ENCODE measurements at regions not wholly inside any gene's neighbourhood (a gene's known extent, or its start where the extent isn't known, plus 50 kb on each side); places are given as distances from the start of the nearest gene placed in this dataset.

GRCh38 chrX:39465467-39465866 is 632.3 kb downstream of the BCOR start:
- TF ChIP-seq, protein P1, sequence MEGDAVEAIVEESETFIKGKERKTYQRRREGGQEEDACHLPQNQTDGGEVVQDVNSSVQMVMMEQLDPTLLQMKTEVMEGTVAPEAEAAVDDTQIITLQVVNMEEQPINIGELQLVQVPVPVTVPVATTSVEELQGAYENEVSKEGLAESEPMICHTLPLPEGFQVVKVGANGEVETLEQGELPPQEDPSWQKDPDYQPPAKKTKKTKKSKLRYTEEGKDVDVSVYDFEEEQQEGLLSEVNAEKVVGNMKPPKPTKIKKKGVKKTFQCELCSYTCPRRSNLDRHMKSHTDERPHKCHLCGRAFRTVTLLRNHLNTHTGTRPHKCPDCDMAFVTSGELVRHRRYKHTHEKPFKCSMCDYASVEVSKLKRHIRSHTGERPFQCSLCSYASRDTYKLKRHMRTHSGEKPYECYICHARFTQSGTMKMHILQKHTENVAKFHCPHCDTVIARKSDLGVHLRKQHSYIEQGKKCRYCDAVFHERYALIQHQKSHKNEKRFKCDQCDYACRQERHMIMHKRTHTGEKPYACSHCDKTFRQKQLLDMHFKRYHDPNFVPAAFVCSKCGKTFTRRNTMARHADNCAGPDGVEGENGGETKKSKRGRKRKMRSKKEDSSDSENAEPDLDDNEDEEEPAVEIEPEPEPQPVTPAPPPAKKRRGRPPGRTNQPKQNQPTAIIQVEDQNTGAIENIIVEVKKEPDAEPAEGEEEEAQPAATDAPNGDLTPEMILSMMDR (IDR thresholded peaks at IDR 0.05; ENCODE audit: low read depth, low read length, poor library complexity, severe bottlenecking), result no peak
- no peak for TF ChIP-seq EZH2phosphoT487 (IDR thresholded peaks at IDR 0.05; ENCODE audit: borderline replicate concordance, low read length)
- Histone ChIP-seq H3K4me1 (ENCODE audit: control insufficient read depth, low read length) (no peaks in the 10 kb centered on the region), H3K9me2 (replicated peaks; ENCODE audit: control insufficient read depth, low read length) (no peaks in the 10 kb centered on the region), H3K27me3 (ENCODE audit: control insufficient read depth, low read length) (no peaks in the 10 kb centered on the region), H3K4me3 (ENCODE audit: low read length) (no peak overlapping the region), H4K20me1 (ENCODE audit: control insufficient read depth, insufficient read depth, low read depth, low read length) (no peaks in the 10 kb centered on the region), H3K9me3 (ENCODE audit: control insufficient read depth, insufficient read depth, low read length) (no peaks in the 10 kb centered on the region), H3K36me3 (ENCODE audit: control insufficient read depth, low read length) (no peaks in the 10 kb centered on the region), H3K79me2 (ENCODE audit: control insufficient read depth, low read length) (no peaks in the 10 kb centered on the region), H3K4me2 (ENCODE audit: low read length) (no peak overlapping the region), H3F3A (ENCODE audit: control insufficient read depth, insufficient read depth) (no peaks in the 10 kb centered on the region), H3K27ac (ENCODE audit: low read depth, low read length) (no peak overlapping the region)

GRCh38 chrX:39465906-39466305 is 631.9 kb downstream of the BCOR start:
- no peaks in the 10 kb centered on the region for H3K36me3 ChIP-seq (ENCODE audit: control insufficient read depth, low read length)
- no peaks in the 10 kb centered on the region for H3K9me3 ChIP-seq (ENCODE audit: control insufficient read depth, insufficient read depth, low read length)
- H3K9me2 ChIP-seq (replicated peaks; ENCODE audit: control insufficient read depth, low read length), result no peaks in the 10 kb centered on the region
- no peak overlapping the region for H3K4me3 ChIP-seq (ENCODE audit: low read length)
- H3K27ac ChIP-seq (ENCODE audit: low read depth, low read length), result no peak overlapping the region
- TF ChIP-seq EZH2phosphoT487 (IDR thresholded peaks at IDR 0.05; ENCODE audit: borderline replicate concordance, low read length), result no peak
- TF ChIP-seq, protein P1 (IDR thresholded peaks at IDR 0.05; ENCODE audit: low read depth, low read length, poor library complexity, severe bottlenecking), result no peak
- H4K20me1 ChIP-seq (ENCODE audit: control insufficient read depth, insufficient read depth, low read depth, low read length), result no peaks in the 10 kb centered on the region
- H3K4me1 ChIP-seq (ENCODE audit: control insufficient read depth, low read length), result no peaks in the 10 kb centered on the region
- H3K27me3 ChIP-seq (ENCODE audit: control insufficient read depth, low read length), result no peaks in the 10 kb centered on the region
- no peaks in the 10 kb centered on the region for H3K79me2 ChIP-seq (ENCODE audit: control insufficient read depth, low read length)
- H3F3A ChIP-seq (ENCODE audit: control insufficient read depth, insufficient read depth), result no peaks in the 10 kb centered on the region
- no peak overlapping the region for H3K4me2 ChIP-seq (ENCODE audit: low read length)

GRCh38 chrX:39469126-39469525 is 628.6 kb downstream of the BCOR start:
- Histone ChIP-seq H3K27me3 (ENCODE audit: control insufficient read depth, low read length) (no peaks in the 10 kb centered on the region), H4K20me1 (ENCODE audit: control insufficient read depth, insufficient read depth, low read depth, low read length) (no peaks in the 10 kb centered on the region), H3K9me2 (replicated peaks; ENCODE audit: control insufficient read depth, low read length) (no peaks in the 10 kb centered on the region), H3K4me1 (ENCODE audit: control insufficient read depth, low read length) (no peaks in the 10 kb centered on the region), H3F3A (ENCODE audit: control insufficient read depth, insufficient read depth) (no peaks in the 10 kb centered on the region), H3K4me2 (ENCODE audit: low read length) (no peak overlapping the region), H3K9me3 (ENCODE audit: control insufficient read depth, insufficient read depth, low read length) (no peaks in the 10 kb centered on the region), H3K36me3 (ENCODE audit: control insufficient read depth, low read length) (no peaks in the 10 kb centered on the region), H3K27ac (ENCODE audit: low read depth, low read length) (no peak overlapping the region), H3K79me2 (ENCODE audit: control insufficient read depth, low read length) (no peaks in the 10 kb centered on the region), H3K4me3 (ENCODE audit: low read length) (no peak overlapping the region)
- no peak for TF ChIP-seq EZH2phosphoT487 (IDR thresholded peaks at IDR 0.05; ENCODE audit: borderline replicate concordance, low read length)
- TF ChIP-seq, protein P1 (IDR thresholded peaks at IDR 0.05; ENCODE audit: low read depth, low read length, poor library complexity, severe bottlenecking), result no peak

All from DOHH2 (cell line).